Activated gamma-delta T cell (primary cell): ENCODE measurements at regions not wholly inside any gene's neighbourhood (a gene's known extent, or its start where the extent isn't known, plus 50 kb on each side); places are given as distances from the start of the nearest gene placed in this dataset.

Source experiments
- DNase-seq: peaks from one replicate; lab custom pipeline; 2025; lab: John Stamatoyannopoulos, UW

DNA sequence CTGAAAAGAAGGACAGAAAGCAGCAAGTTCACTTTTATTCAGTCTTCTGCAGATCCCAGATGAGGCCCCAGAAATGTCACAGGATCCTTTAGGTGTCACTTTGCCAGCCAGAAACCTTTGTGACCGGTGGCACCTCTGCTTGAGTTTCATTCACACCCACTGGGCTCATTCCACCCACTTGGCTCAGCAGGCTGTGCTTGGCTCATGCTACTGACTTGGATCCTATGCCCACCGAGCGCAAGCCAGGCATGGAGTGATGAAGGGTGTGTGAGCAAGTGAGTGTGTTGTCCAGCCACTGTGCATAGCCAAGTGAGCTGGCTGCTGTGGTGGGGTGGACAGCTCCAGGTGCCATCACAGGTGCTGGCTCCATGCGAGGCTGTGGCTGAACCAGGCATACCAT, 357.0 kb upstream of the GULP1 start:
- DNase-seq: no peak

DNA sequence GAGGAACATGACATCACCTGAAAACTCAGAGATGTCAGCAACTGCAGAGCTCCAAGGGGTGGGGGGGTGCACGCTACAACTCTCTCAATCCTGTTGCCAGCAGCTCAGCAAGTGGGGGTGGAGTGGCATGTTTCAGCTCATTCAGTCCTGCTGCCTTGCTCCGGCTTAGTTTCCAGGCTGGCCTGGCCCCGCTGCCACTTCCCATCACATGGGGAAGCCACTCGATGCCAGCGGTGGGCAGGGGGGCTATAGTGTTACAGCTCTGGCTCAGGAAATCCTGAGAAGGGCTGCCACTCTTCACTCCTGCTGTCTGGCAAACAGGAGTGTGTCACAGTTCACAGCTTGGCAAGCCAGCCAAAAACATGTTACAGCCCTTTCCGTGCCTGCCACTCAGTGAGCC, 356.5 kb upstream of the GULP1 start:
- no peak for DNase-seq

DNA sequence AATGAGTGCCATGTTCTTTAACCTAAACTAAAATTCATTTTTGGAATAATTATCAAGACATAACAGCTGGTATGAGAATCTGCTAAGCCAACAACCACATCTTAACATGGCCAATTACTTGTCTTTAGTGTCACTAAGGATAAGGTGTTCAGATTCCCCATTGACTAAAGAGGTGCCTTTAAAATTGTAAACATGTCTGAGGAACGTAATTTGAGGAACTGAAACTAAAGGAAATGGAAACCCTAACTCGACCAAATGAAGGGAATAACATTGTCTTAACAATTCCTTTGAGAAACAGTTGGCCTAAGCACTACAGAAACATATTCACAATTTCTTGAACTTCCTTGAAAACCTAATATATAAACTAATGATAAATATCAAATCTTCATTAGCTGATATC, 355.4 kb upstream of the GULP1 start:
- no peak for DNase-seq

DNA sequence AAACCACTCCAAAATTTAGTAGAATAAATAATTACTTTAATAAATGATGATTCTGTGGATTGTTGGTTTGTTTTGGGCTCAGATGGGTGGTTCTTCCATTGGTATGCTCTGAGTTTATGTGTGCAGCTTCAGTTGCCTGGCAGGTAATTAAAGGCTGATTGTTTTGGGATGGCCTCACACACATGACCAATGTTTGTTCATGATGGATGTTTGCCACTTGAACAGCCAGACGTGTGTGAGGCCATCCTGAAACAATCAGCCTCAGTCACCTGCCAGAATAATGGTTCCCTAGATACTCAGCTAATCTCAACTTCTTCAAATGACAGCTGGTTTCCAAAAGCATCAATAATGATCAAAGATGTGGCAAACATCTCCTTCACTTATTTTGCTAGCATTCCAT, 352.5 kb upstream of the GULP1 start:
- no peak for DNase-seq

DNA sequence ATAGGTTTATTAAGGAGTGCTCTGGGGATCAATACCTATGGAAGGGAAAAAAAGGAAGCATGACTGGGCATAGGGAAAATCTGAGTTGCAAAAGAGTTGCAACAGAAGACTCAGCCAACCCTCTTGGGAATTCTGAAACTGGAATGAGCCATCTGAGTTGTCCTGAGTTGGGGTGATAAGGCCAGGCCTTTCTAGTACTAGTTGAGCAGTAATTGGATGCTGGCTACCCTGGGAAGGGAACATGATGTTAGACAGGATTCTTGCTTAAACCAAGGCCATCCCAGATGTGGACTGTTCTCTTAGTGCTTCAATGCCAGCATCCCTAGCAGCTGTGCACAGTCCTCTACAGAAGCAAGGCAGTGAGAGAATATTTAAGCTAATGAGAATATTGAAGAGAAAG, 348.8 kb upstream of the GULP1 start:
- no peak for DNase-seq

- DNase-seq: no peak
These were observed 347.8 kb upstream of the GULP1 start for GRCh38 chr2:187943772-187944369.

DNA sequence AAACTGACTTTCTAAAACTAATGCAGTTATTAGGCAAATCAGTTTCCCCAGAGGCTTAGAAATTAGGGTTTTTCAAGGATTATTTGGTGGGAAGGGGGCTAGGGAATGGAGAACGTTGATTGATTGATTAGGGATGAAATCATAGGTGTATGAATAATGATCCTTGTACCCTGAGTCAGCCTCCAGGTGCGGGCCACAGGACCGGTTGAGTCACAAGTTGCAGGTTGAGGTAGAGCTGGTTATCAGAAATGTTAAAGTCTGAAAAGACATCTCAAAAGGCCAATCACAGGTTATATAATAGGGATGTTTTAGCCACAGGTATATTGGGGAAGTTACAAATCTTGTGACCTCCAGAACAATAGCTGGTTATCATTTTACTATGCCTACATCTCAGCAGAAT, 341.8 kb upstream of the GULP1 start:
- DNase-seq: no peak

DNA sequence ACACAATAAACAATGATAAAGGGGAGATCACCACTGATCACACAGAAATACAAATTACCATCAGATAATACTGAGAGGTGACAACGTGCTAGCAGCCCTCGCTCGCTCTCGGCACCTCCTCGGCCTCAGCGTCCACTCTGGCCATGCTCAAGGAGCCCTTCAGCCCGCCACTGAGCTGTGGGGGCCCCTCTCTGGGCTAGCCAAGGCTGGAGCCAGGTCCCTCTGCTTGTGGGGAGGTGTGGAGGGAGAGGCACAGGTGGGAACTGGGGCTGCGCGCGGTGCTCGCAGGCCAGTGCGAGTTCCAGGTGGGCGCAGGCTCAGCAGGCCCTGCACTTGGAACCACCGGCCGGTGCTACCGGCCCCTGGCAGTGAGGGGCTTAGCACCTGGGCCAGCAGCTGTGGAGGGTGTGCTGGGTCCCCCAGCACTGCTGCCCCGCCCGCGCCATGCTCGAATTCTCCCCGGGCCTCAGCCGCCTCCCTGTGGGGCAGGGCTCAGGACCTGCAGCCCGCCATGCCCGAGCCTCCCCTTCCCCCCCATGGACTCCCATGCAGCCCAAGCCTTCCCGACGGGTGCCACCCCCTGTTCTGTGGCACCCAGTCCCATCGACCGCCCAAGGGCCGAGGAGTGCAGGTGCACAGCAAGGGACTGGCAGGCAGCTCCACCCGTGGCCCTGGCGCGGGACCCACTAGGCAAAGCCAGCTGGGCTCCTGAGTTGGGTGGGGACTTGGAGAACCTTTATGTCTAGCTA, 340.0 kb upstream of the GULP1 start:
- DNase-seq: peak; percentile 13

- no peak for DNase-seq
These were observed 334.7 kb upstream of the GULP1 start for GRCh38 chr2:187956906-187957534.

- no peak for DNase-seq
These were observed 331.9 kb upstream of the GULP1 start for GRCh38 chr2:187959821-187960220.

GRCh38 chr2:187962538-187962937, 329.1 kb upstream of the GULP1 start:
- no peak for DNase-seq

DNA sequence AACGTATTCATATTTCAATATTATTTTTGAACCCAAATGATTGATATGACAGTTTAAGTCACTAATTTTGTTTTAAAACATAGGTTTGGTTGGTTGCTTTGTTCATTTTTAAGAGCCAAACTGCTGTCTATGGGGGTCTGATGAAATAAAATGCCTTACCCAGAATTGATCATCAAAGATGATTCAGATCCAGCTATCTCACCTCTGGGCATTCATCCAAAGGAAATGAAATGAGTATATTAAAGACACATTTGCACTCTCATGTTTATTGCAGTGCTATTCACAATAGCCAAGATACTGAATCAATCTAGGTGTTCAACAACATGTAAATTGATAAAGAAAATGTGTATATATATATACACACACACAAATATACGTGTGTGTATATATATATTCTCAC, 326.9 kb upstream of the GULP1 start:
- no peak for DNase-seq

- no peak for DNase-seq
These were observed 324.8 kb upstream of the GULP1 start for GRCh38 chr2:187966924-187967323.

- no peak for DNase-seq
These were observed 319.8 kb upstream of the GULP1 start for GRCh38 chr2:187971893-187972292.

DNA sequence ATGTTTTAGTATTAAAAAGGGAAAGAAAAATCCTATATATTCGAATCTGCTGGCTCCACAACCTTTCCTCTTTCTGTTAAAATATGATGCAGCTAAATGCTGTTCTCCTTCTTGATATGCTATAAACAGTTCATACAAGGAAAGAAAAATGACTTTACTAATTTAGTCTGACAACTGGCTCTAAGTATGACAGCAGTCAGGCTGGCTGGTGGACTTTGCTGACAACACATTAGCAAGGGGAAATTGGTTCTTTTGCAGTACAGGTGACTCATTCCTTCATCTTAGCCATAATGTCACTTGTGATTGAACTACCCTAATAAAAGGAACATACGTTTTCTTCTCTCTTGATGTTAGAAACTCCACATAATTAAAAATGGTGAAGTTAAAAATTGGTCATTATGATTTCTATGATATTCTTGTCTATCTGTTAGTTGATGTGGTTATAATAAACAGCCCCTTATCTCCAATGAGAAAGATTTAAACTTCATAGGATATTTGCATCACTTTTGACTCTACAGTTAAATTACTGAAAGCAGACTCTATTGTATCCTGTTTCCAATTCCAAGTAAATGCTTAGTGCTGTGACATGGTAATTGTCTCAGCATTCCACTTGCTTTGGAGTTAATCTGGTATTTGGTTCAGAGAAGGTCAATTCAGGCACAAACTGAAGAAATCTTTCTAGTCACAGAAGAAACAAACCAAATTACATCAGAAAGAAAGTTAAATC, 315.3 kb upstream of the GULP1 start:
- DNase-seq: no peak

GRCh38 chr2:187976986-187977333, 314.7 kb upstream of the GULP1 start:
- no peak for DNase-seq

GRCh38 chr2:187978356-187978755, 313.3 kb upstream of the GULP1 start:
- no peak for DNase-seq

GRCh38 chr2:187982668-187983067, 309.0 kb upstream of the GULP1 start:
- DNase-seq: no peak

DNA sequence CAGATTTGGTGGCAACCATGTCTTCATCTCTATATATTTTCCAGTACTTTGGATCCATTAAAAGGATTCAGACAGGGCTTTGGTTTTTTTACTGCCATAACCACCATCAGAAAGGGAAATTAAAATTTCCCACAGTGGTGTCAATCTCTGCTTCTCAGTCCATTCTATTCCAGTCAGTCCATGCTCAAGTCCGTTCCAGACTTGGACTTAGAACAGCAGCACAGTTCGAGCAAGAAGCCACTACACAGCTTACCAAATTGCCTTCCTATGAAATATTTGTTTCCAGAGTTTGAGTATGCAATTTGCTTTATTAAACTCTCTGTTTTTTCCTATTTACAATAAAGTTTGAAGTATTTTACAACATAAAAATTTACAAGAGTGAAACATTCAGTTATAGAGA, 306.5 kb upstream of the GULP1 start:
- DNase-seq: no peak

- DNase-seq: no peak
These were observed 305.8 kb upstream of the GULP1 start for GRCh38 chr2:187985923-187986322.

DNA sequence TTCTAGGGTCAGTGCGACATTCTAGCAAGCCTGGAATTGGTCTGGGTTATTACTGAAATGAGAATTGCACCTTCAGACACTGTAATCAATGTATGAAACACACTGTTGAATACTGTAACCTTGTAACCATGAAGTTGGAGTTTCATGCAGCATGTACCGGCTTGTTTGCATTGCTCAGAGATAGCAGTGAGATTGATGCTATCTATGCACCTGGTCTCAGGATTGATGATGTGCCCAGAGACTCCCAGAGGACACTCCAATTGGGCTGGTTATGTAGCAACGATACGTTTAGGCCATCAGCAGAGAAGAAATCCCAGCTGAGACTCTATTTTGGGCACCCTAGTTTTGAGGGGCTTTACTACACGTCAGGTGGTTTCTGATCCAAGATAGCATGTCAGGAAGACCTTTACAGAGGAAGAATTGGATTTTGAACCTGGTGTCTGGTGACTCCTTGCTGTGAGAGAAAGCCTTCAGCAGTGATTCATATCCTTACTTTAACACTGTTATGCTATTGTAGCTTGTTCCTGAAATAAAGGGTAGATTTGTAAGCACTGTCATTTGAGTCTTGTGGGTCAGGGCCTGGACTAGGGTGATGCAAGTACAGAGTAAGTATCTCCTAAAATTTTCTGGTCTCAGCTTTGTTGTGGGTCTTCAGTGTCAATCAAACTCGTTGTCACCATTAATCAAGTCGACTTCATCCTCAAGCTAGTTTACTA, 305.1 kb upstream of the GULP1 start:
- no peak for DNase-seq

- DNase-seq: no peak
These were observed 303.3 kb upstream of the GULP1 start for GRCh38 chr2:187988348-187988747.
